ENCODE measurements at regions not wholly inside any gene's neighbourhood (a gene's known extent, or its start where the extent isn't known, plus 50 kb on each side); places are given as distances from the start of the nearest gene placed in this dataset.

- no peak for DNase-seq (ENCODE audit: low read depth in 2 of 2)
Measured at GRCh38 chr15:69891070-69891536, 206.6 kb downstream of the TLE3 start.

DNA sequence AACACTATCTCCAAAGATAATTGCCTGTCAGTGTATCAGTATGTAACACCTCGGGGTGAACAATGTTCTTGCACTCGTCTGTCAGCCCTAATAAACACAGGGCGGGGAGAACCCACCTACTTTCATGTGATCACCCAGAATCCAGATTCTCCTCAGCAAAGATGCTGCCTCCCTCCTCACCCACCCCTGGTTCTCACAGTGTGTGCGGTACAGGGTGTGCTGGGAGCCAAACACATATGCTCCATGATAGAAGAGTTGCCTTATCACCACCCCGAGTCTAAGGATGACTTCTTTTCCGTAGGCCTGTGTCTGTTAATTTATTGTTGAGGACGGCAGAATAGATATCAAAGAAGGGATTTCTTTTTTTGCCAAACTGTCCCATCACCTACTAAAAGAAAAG is 206.1 kb downstream of the TLE3 start:
- no peak for DNase-seq (ENCODE audit: low read depth in 2 of 2)

- DNase-seq (ENCODE audit: low read depth in 2 of 2) = no peak
Measured at GRCh38 chr15:69892351-69892750, 205.4 kb downstream of the TLE3 start.

DNA sequence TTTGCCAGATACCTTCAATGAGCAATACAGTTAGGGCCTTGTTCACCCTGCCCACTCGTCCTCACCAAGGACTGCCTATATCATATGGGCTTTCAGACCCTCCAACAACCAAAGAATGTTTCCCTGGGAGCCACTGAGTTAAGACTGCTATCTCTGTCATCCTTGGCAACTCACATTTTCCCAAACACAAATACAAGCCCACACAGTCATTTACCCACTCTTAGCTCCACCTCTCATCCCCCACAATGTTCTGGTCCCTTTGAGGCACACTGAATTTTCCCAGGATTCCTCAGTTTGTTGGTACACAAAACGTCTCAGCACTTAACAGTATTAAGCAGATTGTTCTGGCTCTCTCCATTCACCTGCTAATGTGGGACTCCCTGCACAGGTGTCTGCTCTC is 204.6 kb downstream of the TLE3 start:
- DNase-seq (ENCODE audit: low read depth in 2 of 2) = no peak

DNA sequence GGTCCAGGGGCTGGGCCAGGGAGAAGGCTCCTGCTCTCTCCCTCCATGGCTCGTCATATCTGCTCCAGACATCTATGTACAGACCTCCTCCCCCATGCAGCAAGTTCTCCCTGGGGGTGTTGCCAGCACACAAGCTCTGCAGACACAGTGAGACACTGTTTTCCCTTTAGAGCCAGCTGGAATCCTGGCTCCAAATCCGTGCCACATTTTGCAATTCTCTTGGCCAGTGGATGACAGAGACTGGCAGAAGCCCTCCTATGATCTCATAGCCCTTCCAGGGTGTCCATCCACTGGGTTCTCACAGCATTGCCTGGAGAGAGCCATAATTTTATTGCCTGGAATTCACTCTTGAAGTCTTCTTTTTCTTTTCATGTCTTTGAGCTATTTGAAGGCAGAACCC is 203.9 kb downstream of the TLE3 start:
- no peak for DNase-seq (ENCODE audit: low read depth in 2 of 2)

DNA sequence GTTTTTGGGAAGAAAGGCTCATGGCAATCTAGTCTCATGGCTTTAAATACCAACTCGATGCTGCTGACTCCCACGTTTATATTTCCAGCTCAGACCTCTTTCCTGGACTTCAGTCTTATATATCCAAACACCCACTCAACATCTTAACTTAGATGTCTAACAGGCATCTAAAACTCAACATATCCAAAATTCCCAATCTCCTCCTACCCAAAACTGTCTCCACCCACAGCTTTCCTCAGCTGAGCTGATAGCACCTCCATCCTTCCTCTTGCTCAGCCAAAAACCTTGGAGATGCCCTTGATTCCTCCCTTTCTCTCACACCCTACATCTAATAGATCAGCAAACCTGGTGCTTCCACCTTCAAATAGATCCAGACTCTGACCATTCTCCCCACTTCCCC is 202.5 kb downstream of the TLE3 start:
- no peak for DNase-seq (ENCODE audit: low read depth in 2 of 2)

- DNase-seq (ENCODE audit: low read depth in 2 of 2) = no peak
Measured at GRCh38 chr15:69896606-69897005, 201.1 kb downstream of the TLE3 start.

GRCh38 chr15:69897061-69897460 is 200.7 kb downstream of the TLE3 start:
- no peak for DNase-seq (ENCODE audit: low read depth in 2 of 2)

- no peak for DNase-seq (ENCODE audit: low read depth in 2 of 2)
Measured at GRCh38 chr15:69897471-69898237, 200.1 kb downstream of the TLE3 start.

- no peak for DNase-seq (ENCODE audit: low read depth in 2 of 2)
Measured at GRCh38 chr15:69898243-69898642, 199.5 kb downstream of the TLE3 start.

DNA sequence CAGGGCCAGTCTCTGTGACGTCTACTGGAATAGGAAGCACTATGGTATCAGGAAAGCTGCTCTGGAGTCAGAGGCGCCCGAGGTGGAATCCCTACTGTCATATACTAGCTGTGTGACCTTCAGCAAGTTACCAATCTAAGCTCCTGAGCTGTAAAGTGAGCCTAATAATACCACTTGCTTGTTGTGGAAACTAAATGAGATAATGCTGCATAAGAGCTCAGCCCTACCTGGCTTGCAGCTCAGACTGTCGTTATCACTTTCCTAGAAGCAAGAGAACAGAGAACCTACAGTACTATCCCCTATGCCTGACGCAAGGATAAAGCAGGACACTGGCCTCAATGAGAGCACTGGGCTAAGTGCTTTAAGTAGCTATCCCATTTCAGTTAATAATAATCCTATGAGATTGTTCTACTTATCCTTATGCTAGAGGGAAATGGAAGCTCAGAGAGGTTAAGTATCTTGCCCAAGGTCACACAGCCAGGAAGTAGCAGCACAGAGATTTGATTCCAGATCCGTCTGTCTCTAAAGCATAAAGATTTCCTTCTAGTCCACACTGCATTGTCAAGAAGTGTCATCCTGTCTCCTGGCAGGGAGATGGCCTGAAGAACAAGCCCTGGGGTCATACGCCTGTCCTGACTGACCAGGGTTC is 195.2 kb downstream of the TLE3 start:
- DNase-seq (ENCODE audit: low read depth in 2 of 2) = no peak

- DNase-seq (ENCODE audit: low read depth in 2 of 2) = no peak
Measured at GRCh38 chr15:69903470-69904469, 193.9 kb downstream of the TLE3 start.

GRCh38 chr15:69906256-69907185 is 191.2 kb downstream of the TLE3 start:
- DNase-seq (ENCODE audit: low read depth in 2 of 2) = no peak

DNA sequence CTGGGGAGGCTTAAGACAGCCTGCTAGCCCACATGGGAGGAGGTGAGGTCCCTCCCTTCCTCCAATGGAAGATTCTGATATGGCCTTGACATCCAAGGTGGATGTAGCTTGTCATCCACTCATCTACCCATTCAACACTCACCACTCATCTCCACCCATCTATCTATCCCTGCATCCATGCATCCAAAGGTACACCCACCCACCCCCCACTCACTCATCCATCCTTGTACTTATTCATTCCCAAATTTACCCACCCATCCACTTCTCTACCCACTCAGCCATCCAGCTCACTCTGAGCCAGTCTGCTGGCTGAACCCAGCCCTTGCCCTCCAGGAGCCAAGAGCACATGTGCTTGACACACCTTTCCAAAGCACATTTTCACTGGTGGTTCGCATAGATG is 189.7 kb downstream of the TLE3 start:
- DNase-seq (ENCODE audit: low read depth in 2 of 2) = no peak

DNA sequence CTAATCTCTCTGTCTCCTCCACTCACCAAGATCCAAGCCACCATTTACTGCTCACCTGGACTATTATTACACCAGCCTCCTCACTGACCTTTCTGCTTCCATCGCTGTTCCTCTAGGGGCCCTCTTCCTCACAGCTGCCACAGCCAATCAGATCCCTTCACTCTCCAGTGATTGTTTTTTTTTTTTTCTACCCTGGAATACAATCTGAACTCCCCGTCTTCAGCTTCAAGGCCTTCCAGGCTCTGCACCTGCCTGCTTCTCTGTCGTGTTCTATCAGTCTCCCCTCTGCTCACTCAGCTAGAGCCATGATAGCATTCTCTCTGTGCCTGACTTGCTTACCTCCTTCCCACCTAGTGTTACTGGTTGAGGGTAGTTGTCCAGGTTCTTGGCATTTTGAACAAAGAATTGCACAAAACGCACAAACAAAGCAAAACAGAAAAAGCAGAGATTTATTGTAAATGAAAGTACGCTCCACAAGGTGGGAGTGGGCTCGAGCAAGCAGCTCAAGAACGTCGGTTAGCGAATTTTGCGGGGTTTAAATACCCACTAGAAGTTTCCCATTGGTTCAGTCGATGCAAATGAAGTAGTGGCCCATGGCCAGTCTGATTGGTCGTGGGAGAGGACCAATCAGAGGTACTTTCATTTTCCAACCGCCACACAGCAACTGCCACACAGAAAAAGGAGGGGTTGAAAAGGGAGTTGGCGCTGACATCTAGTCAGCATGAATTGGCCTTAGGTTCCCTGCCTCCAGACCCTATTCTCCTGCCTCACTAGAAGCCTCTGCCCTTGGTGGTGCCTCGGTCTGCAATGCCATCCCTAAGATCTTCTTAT is 188.9 kb downstream of the TLE3 start:
- DNase-seq (ENCODE audit: low read depth in 2 of 2) = no peak

DNA sequence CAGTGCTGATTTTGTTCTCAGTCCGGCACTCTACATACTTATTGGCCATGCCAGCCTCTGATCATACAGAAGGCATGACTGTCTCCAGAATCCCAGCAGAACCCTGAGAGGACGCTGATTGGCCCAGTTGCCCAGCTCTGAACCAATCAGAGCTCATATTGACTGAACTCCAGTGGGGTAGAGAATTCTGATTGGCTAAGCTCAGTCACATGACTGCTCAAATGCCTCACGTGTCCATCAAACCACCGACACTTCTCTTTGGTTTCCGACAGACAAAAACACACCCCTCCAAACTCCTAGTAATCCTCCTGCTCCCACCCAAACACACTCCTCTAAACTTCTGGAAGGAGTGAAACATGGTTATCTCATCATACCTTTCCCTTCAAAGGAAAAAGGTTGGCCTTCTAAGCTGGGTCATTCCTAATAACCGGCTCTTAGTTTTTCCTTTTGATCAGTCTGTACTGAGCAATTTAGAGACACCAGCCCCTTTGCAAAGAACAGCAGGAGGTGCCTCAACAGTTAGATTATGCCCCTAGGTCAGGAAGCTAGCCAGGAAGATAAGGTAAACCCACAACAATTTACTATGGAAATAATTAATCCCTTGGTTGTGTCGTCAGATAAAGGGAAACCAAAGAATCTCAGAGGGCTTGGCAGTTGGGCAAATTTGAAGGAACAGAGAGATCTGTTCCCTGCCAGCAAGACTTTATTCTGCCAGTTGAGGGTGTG is 187.8 kb downstream of the TLE3 start:
- no peak for DNase-seq (ENCODE audit: low read depth in 2 of 2)

GRCh38 chr15:69910514-69910913 is 187.2 kb downstream of the TLE3 start:
- DNase-seq (ENCODE audit: low read depth in 2 of 2) = no peak

DNA sequence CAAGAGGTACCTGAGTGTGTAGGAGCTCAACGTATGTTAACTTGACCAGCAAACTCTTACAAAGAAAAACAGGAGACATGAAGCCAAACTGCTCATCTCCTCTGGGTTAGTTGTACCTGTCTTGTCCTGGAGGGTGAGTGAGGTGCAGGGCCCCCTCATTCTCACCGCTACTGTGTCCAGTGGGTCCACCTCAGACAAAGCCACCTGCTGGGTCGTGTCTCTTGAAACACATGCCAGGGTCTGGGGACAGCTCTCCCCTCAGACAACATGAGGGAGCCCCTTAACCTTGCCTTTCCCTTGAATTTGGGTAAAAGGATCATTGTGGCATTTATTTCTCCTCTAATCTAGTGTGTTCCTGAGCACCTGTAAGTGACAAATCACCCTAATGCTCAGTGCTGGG is 185.6 kb downstream of the TLE3 start:
- DNase-seq (ENCODE audit: low read depth in 2 of 2) = no peak

GRCh38 chr15:69914040-69914439 is 183.7 kb downstream of the TLE3 start:
- no peak for DNase-seq (ENCODE audit: low read depth in 2 of 2)

DNA sequence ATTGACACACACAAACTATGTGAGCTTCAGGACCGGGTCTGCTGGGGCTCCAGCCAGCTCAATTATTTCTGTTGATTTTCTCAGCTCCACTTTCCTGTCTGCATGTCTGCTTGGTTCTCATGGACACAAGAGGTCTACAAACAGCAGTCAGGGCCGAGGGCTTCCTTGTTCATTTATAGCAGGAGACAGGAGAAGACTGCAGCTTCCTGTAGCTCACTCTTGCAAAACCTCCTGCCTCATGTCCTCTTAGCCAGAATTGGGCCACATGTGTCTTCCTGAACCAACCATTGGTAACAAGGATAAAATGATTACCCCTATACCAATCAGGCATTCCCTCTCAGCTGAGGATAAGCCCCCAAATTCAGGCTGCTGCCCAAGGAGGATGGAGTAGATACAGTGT is 182.8 kb downstream of the TLE3 start:
- DNase-seq (ENCODE audit: low read depth in 2 of 2) = no peak
